ENCODE measurements at regions not wholly inside any gene's neighbourhood (a gene's known extent, or its start where the extent isn't known, plus 50 kb on each side); places are given as distances from the start of the nearest gene placed in this dataset.
"Not testable (repeated sequence)": the region's sequence is repeated elsewhere in the genome, so short reads cannot be mapped to it uniquely, and the experiment has no call there.

DNA sequence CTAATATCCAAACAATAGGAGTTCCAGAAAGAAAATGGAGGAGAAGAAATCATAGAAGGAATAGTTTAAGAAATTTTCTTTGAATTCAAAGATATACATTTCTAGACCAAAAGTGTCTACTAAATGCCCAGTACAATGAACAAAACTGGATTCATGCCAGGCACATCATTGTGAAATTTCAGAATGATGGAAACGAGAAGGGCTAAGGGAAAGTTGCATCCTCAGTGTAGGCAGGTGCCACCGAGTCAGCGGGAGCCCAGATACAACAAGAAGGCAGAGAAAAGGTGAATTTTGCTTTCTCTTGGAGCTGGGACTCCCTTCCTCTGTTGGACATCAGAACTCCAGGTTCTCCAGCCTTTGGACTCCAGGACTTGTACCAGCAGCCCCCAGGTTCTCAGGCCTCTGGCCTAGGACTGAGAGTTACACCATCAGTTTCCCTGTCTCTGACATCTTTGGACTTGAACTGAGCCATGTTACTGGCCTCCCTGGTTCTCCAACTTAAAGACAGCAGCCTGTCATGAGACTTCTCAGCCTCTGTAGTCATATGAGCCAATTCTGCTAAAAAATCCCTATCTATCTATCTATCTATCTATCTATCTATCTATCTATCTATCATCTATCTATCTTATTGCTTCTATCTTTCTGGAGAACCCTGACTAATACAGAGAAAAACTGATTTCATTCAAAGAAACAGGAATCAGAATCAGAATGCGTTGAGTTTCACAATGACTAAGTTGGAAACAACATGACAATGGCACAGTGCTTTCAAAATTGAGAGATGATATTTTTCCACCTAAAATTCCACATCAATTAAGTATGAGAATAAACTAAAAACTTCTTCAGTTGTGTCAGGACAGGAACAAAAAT lies 207.7 kb downstream of the FAM43A start:
- intact Hi-C loops (cut with DNase I), result no loop called here
- peak in 1 of 42 donors; percentile 14 for DNase-seq

- DNase-seq, result no peak
- intact Hi-C loops (cut with DNase I), result no loop called here
Measured at GRCh38 chr3:194894538-194894937, 208.9 kb downstream of the FAM43A start.

GRCh38 chr3:194900854-194901522 lies 215.3 kb downstream of the FAM43A start:
- DNase-seq, result no peak
- intact Hi-C loops (cut with DNase I), result no loop called here

GRCh38 chr3:194903447-194903846 lies 217.8 kb downstream of the FAM43A start:
- intact Hi-C loops (cut with DNase I); DNase-seq: not testable (repeated sequence)

- DNase-seq, result not testable (repeated sequence)
Measured at GRCh38 chr3:194904999-194905398, 219.3 kb downstream of the FAM43A start.

DNA sequence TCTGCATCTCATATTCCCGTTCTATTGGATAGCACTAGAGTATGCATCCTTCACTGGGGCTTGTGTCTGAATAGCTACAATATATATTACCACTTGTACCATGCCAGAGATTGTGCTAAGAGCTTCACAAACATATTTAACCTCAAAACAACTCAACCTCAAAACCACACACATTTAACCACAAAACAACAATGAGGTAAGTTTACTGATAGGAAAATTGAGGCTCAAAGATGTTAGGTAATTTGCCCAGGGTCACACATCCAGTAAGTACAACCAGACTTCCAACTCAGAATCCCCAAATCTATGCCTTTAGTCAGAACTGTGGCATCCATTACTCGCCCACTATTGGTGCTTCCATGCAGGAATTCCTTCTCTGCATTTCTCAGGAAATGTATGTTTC lies 220.0 kb downstream of the FAM43A start:
- DNase-seq, result no peak
- intact Hi-C loops (cut with DNase I), result no loop called here

More at GRCh38 chr3:194904999-194905398, 219.3 kb downstream of the FAM43A start:
- intact Hi-C loops (cut with DNase I), result not testable (repeated sequence)

- no peak for DNase-seq
- intact Hi-C loops (cut with DNase I), result no loop called here
Measured at GRCh38 chr3:194906229-194906629, 220.5 kb downstream of the FAM43A start.

DNA sequence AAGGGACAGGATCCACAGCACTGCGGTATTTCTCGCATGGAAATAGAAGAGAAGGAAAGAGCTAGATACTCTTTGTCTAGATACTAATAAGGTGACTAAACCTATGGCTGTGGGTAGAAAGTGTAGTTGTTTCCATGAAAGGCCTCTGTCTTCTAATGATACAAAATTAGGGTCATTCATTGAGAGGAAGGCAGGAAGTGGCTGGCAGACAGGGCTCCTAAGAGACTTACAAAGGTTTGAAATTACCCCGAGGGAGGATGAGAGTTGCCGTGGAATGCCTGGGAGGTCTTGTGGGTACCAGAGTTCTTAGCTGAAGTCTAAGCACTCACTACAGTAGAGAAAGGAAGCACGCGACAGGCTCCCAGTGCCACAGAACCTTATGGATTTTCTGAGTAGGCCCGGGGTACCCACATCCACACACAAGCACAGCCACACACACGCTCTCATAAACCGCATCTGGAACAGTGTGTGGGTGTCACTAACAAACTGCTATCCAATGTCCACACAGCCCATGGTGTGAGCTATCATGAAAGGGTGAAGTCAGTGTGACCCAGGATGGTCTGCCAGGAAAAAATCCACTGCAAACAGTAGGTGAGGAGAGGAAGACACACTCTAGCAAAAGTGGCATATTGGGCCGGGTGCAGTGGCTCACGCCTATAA lies 221.4 kb downstream of the FAM43A start:
- intact Hi-C loops (cut with DNase I), result no loop called here
- DNase-seq, result no peak

DNA sequence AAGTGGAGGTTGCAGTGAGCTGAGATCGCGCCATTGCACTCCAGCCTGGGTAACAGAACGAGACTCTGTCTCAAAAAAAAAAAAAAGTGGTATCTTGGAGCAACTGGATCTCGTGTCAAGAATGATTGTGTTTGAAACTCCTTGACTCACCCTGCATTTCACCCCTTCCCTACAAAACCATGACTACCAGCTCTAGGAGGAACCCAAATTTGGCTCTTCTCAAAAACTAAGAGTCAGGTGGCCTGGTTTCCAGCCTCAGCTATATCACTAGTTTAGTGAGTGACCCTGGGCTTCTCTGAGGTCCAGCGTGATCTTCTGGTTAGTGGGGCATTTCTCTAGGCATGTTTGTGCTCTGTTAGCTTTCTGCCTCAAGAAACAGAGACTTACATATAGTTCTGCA lies 222.1 kb downstream of the FAM43A start:
- no peak for DNase-seq
- intact Hi-C loops (cut with DNase I), result no loop called here

GRCh38 chr3:194908496-194908895 lies 222.8 kb downstream of the FAM43A start:
- intact Hi-C loops (cut with DNase I), result no loop called here
- no peak for DNase-seq

DNA sequence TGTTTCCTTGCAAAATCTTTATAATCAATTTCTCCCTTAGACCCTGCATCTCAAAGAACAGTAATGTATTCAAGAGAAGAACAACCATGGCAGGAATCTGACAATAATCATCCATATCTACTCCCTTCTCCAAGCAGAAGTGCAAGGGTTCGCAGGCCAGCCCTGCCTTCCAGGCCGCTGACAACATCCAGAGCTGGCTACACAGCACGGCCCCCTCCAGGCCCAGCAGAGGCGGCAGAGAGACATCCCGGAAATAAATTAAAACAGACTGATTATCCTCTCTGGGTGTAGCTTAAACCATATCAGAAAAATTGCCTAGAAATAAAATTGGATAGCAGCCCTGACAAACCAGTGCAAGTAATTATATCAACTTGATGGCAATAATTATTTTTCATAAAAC lies 223.3 kb downstream of the FAM43A start:
- no peak for DNase-seq

DNA sequence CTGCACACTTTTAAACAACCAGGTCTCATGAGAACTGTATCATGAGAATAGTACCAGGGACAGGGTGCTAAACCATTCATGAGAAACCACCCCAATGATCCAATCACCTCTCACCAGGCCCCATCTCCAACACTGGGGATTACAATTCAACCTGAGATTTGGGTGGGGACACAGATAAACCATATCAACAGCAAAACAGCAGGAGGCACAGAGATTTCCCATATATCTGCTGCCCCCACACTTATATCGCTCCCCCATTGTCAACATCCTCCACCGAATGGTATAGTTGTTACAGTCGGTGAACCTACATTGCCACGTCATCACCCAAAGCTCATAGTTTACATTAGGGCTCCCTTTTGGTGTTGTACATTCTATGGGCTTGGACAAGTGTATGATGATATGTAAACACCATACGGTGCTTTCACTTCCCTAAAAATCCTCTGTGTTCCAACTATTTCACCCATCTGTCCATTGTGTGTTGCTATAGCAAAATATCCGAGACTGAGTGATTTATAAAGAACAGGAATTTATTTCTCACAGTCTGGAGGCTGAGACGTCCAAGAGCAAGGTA lies 224.8 kb downstream of the FAM43A start:
- no peak for DNase-seq
- intact Hi-C loops (cut with DNase I), result no loop called here

More for the DNA sequence above, 223.3 kb downstream of the FAM43A start:
- intact Hi-C loops (cut with DNase I), result no loop called here

- intact Hi-C loops (cut with DNase I), result no loop called here
Measured at GRCh38 chr3:194913316-194913715, 227.6 kb downstream of the FAM43A start.

DNA sequence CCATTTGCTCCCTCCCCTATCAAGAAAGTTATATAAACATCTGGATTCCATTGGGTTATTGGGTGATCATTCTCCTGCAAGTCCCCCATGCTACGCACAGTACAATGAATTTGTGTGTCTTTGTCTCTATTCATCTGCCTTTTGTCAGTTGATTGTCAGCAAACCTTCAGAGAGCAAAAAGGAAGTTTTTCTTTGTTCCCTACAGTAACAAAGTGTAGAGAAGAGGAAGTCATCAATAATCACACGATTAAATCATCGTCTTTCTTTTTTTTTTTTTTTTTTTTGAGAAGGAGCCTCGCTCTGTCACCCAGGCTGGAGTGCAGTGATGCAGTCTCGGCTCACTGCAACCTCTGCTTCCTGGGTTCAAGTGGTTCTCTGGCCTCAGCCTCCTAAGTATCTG lies 239.2 kb downstream of the FAM43A start:
- DNase-seq; intact Hi-C loops (cut with DNase I): not testable (repeated sequence)

More at GRCh38 chr3:194913316-194913715, 227.6 kb downstream of the FAM43A start:
- DNase-seq, result no peak

DNA sequence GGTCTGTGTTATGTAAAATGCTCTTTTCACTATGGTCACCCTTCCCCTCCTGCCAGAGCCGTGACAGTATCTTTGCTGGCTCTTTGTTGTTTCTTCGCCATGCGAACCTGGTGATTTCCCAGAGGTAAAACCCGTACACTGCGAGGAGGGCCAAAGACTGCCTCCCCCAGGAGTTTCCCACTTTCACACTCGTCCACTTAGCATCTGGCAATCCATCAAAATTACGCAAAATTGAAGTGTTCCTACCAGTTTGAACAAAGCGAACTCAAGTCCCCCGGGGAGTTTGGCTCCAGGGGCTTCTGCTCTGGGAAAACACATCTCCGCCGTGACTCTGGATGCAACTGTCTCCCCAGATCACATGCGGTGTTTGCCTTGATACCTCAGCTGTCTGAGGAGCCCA lies 239.9 kb downstream of the FAM43A start:
- DNase-seq, result peak in 1 of 42 donors; percentile 28
- intact Hi-C loops (cut with DNase I), result no loop called here

DNA sequence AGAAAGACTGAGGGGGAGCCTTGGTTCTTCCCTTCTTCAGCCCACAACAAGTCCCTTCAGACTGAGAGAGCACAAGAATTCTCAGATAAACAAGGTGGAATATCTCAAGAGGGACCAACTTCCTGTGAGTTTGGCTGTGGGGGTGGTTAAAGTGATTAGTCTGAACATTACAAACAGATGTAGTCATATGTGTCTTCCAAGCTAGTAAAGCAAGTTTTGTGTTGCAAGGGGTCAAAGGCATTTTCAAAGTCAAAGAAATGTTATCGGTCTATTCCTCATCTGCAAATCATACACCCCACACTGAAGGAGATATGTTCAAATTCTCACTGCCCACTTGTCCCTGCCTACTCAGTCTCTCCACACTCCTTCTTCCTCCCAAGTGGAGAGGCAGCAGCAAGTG lies 242.5 kb downstream of the FAM43A start:
- no peak for DNase-seq
- intact Hi-C loops (cut with DNase I), result no loop called here

DNA sequence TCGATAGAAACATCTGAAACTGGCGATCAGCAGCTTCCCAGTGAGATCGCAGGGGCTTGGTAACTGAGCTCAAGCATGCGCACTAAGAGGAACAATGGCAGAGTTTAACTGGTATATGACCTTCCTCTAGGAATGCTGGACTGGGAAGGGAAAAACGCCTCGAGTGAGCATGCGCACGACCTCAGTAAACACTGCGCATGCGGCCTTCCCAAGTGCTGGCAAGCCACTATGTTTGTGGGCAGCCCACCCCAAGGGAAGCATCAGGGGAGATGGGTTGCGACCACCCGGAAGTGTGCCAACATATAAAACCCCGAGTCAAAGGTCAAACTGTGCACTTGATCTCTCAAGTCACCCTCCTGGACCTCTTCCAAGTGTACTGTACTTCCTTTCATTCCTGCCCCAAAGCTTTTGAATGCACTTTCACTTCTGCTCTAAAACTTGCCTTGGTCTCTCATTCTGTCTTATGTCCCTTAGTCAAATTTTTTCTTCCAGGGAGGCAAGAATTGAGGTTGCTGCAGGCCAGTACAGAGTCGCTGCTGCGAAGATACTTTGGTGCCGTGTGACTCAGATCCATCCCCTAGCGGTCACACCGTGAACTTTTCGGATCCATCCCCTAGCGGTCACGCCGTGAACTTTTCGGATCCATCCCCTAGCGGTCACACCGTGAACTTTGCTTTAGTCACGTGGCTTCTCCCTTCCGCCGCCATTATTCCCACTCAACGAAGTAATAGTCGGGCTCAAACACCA lies 243.3 kb downstream of the FAM43A start:
- peak in 1 of 42 donors; percentile 43 for DNase-seq
- intact Hi-C loops (cut with DNase I), result no loop called here

GRCh38 chr3:194929578-194929960 lies 243.9 kb downstream of the FAM43A start:
- intact Hi-C loops (cut with DNase I), result no loop called here
- DNase-seq, result no peak

Data from head of caudate nucleus (tissue), 42 donors.